HFF-Myc (cell line): ENCODE measurements at regions not wholly inside any gene's neighbourhood (a gene's known extent, or its start where the extent isn't known, plus 50 kb on each side); places are given as distances from the start of the nearest gene placed in this dataset.
"Not testable (repeated sequence)": the region's sequence is repeated elsewhere in the genome, so short reads cannot be mapped to it uniquely, and the experiment has no call there.

Experiments
- DNase-seq: peaks from one replicate; pipeline ENCODE4 v3.0.0-alpha.2; 2011; ENCODE audit warnings: low read depth; ENCODE audit errors: extremely low read depth
- H3K4me3 ChIP-seq: replicated peaks from 2 replicates; pipeline ENCODE4 v1.5.1; 2011; ENCODE audit warnings: low read depth, mild to moderate bottlenecking, control low read depth, low read length
- TF ChIP-seq, protein P1 (sequence below): IDR thresholded peaks from 2 replicates; pipeline ENCODE4 v1.5.1; 2012; ENCODE audit warnings: mild to moderate bottlenecking, low read depth, low read length, control low read depth; ENCODE audit errors: missing control alignments

- H3K4me3 ChIP-seq, result no peak overlapping the region
- TF ChIP-seq, protein P1, sequence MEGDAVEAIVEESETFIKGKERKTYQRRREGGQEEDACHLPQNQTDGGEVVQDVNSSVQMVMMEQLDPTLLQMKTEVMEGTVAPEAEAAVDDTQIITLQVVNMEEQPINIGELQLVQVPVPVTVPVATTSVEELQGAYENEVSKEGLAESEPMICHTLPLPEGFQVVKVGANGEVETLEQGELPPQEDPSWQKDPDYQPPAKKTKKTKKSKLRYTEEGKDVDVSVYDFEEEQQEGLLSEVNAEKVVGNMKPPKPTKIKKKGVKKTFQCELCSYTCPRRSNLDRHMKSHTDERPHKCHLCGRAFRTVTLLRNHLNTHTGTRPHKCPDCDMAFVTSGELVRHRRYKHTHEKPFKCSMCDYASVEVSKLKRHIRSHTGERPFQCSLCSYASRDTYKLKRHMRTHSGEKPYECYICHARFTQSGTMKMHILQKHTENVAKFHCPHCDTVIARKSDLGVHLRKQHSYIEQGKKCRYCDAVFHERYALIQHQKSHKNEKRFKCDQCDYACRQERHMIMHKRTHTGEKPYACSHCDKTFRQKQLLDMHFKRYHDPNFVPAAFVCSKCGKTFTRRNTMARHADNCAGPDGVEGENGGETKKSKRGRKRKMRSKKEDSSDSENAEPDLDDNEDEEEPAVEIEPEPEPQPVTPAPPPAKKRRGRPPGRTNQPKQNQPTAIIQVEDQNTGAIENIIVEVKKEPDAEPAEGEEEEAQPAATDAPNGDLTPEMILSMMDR, result no peak
- DNase-seq, result no peak
Observed at GRCh38 chr15:35288580-35288979, 203.5 kb upstream of the NANOGP8 start.

DNA sequence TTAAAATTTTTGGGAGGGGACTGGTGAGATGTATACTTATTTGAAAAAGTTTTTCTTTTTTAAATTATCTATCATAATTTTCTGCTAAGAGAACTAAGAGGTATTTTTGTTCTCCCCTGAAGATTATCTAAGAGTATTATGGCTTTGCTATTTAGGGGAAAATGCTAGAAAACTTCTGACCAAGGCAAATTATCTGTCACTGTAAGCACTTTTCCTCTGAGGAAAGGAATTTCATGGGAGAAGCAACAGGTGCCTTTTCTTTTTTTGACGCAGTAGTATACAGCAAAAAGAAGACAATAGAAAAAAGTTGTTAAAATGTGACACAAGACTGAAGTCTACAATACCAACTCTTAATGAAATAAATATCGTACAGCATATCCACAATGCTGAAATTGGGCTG lies 201.6 kb upstream of the NANOGP8 start:
- TF ChIP-seq, protein P1, result no peak
- no peak overlapping the region for H3K4me3 ChIP-seq
- DNase-seq, result no peak

DNA sequence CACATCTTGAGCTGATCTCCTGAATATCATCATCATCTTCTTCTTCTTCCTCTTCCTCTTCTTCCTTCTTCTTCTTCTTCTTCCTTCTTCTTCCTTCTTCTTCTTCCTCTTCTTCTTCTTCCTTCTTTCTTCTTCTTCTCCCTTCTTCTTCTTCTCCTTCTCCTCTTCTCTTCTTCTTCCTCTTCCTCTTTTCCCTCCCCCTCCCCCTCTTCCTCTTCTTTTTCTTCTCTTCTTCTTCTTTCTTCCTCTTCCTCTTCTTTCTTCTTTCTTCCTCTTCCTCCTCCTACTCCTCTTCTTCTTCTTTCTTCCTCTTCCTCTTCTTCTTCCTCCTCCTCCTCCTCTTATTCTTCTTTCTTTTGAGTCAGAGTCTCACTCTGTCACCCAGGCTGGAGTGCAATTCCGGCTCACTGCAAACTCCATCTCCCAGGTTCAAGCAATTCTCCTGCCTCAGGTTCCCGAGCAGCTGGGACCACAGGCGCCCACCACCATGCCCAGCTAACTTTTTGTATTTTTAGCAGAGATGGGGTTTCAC lies 197.9 kb upstream of the NANOGP8 start:
- TF ChIP-seq, protein P1, result no peak
- no peak for DNase-seq
- no peak overlapping the region for H3K4me3 ChIP-seq

DNA sequence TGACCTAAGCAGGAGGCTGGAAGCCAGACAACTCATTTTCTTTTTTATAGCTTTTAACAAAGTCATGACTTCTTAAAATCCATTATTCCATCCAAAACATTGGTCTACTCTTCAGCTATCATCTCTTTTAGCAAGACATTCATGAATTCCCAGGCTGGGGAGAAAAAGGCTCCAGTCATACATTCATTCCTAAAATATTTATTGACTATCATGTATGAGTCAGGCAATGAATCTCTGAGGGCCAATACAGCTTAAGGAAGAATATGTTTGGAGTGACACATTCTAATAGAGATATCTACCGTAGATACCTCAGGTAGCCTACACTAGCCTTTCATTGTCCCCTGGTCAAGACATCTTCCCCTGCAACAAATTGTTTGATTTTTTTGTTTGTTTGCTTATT lies 196.4 kb upstream of the NANOGP8 start:
- no peak overlapping the region for H3K4me3 ChIP-seq
- TF ChIP-seq, protein P1, result no peak
- no peak for DNase-seq

GRCh38 chr15:35279811-35280210 lies 194.7 kb upstream of the NANOGP8 start:
- H3K4me3 ChIP-seq, result no peak overlapping the region
- TF ChIP-seq, protein P1, result no peak
- no peak for DNase-seq

DNA sequence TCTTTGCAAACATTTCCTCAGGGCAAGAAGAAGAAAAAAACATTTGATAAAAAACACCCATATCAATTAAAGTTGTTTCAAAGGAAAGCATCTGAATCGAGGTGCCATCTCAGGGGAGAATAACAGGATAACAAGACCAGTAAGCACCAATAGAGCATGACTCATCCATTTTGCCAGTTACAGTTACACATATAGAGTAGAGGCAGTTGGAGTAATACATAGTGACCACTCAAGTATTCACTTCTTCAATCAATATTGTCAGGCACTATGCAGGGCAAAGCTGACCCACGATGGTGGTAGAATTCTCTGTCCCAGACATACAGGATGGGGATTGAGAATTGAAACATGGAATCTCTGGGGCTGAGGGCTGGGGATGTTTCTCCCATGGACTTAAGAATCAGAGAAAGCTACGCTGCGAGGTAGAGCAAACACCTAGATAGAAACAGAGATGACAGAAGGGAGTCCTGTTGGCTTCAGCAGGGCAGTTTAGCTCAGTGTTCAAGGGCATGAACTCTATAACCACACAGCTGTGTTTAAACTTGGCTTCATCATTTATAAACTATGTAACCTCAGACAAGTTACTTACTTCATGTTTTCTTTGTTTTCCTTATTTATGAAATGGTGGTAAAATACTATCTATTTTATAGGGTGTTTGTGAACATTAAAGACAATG lies 186.4 kb upstream of the NANOGP8 start:
- DNase-seq, result no peak
- TF ChIP-seq, protein P1, result no peak
- no peak overlapping the region for H3K4me3 ChIP-seq

DNA sequence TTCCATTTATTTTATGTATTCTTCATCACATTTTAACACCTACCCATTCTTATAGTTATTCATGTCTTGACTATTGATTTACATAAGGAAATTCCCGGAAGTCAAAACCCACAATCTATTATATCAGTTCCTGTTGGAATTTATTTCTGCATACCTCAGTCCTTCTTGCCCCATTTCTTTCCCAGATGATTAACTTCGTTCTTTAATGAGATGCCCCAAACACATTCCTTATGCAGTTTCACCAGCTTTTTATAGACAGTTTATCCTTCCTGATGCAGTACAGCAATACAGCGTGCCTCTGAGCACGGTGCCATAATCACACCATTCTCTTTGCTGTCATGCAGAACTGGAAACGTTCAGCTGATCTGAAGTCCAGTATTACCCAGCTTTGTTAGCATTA lies 175.8 kb upstream of the NANOGP8 start:
- DNase-seq, result no peak

DNA sequence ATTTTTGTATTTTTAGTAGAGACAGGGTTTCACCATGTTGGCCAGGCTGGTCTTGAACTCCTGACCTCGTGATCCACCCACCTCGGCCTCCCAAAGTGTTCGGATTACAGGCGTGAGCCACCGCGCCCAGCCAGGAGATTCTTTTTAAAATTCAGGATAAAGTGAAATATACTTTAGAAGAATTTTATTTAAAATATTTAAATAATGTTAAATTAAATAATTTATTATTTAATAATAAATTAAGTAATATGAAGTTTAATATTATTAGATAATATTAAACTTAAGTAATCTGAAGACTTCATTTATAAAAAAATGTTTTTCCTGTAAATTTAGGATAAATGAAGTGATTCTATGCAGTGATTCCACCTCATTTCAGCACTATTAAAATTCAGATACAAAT lies 175.2 kb upstream of the NANOGP8 start:
- not testable (repeated sequence) for H3K4me3 ChIP-seq, DNase-seq

More for the DNA sequence above, 175.8 kb upstream of the NANOGP8 start:
- H3K4me3 ChIP-seq, result no peak overlapping the region
- TF ChIP-seq, protein P1, result no peak
